ENCODE measurements at regions not wholly inside any gene's neighbourhood (a gene's known extent, or its start where the extent isn't known, plus 50 kb on each side); places are given as distances from the start of the nearest gene placed in this dataset.

GRCh38 chr7:26534649-26535482, 243.2 kb downstream of the SNX10 start:
- TF ChIP-seq CTCF (conservative IDR thresholded peaks at IDR 0.05 in 1 of 2, IDR thresholded peaks at IDR 0.05 in 1 of 2; ENCODE audit: extremely low read depth in 1 of 2, insufficient read depth in 1 of 2, low read depth in 1 of 2, low read length in 2 of 2) = no peak
- no peak for TF ChIP-seq EZH2 (IDR thresholded peaks at IDR 0.05; ENCODE audit: borderline replicate concordance, low read length)
